Fibroblast of skin of abdomen (primary cell): ENCODE measurements at regions not wholly inside any gene's neighbourhood (a gene's known extent, or its start where the extent isn't known, plus 50 kb on each side); places are given as distances from the start of the nearest gene placed in this dataset.
"Not testable (repeated sequence)": the region's sequence is repeated elsewhere in the genome, so short reads cannot be mapped to it uniquely, and the experiment has no call there.

Experiments used
- DNase-seq: peaks from one replicate; pipeline ENCODE4 v3.0.0-alpha.2; 2013

DNA sequence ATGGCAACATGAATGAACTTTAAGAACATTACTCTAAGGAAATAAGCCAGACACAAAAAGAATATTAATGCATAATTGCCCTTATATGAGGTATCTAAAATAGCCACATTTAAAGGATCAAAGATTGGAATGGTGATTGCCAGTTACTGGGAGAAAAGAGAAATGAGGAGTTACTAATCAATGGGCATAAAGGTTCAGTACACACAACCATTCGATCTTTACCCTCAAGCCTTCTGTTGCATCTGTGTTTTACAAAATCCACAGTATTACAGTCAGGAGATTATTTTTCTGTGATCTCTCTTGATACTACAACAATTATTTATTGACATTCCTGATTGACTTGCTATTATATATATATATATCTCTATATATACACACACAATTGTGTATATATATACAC lies 310.0 kb upstream of the SLITRK5 start:
- no peak for DNase-seq

DNA sequence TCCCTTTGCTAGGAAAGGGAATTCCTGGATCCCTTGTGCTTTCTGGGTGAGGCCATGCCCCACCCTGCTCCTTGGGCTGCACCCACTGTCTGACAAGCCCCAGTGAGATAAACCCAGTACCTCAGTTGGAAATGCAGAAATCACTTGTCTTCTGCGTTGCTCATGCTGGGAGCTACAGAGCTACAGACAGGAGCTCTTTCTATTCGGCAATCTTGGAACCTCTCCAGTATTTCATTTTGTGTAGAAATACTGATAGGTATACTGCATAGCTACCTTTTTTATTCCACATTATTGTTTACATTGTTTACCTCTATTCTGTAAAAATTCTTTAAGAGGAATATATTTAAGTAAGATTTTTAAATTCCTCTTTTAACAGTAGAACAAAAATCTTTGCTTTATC lies 302.5 kb upstream of the SLITRK5 start:
- no peak for DNase-seq

DNA sequence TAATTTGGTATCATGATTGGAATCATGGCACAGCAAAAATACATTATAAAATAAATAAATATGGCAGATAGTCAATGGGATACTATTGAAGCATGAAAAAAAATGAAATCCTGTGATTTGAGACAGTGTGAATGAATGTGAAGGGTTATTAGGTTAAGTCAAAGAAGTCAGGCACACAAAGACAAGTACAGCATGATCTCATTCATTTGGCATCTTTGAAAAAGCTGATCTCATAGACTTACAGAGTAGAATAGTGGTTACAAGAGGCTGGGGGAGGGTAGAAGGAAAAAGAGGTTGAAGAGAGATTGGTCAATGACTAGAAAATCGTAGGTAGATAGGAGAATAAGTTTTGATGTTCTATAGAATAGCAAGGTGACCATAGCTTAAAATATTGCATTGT lies 295.1 kb upstream of the SLITRK5 start:
- DNase-seq: no peak

DNA sequence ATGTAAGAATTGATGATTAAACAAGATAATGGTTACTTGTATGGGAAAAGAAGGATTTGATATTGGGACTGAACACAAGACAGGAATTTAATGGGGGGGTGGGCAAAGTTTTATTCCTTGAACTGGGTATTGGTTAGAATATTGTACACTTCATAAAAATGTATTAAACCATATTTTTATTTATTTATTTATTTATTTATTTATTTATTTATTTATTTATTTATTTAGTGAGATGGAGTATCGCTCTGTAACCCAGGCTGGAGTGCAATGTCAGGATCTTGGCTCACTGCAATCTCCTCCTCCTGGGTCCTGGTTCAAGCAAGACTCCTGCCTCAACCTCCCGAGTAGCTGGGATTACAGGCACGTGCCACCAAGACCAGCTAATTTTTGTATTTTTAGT lies 287.1 kb upstream of the SLITRK5 start:
- no peak for DNase-seq

DNA sequence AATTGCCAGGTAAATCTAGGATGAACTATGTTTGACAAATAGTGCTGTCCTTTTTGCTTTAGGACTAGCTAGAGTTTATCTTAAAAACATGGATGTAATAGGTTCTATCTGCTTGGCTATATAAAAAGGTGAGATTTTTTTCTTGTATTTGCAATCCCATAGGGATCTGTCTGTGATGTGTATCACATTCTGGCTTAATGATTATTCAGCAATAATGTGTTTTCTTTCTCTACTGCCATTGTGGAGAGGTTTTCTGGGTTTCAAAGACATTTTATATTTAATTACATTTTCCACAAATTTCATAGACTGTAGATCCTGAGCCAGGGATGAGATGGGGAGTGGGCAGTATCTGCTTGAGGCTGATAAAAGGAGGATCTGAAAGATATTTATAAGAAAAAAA lies 277.8 kb upstream of the SLITRK5 start:
- DNase-seq: no peak

DNA sequence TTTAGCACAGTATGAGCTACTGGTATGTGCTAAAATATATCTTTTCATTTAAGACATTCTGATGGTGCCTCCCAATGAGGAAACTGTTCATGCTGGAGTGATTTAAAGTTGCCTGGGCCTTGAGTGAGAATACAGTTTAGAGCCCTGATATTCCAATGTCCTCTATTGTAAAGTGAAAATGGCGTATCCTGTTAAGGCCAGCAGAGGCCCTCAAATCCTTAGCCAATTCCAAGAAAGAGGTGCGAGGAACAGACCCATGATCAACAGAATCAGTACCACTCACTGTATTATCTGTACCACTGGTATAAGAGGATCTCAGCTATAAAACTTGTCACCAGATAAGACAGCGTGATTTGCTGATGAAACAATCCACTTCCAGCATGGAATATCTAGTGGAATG lies 273.1 kb upstream of the SLITRK5 start:
- DNase-seq: no peak

DNA sequence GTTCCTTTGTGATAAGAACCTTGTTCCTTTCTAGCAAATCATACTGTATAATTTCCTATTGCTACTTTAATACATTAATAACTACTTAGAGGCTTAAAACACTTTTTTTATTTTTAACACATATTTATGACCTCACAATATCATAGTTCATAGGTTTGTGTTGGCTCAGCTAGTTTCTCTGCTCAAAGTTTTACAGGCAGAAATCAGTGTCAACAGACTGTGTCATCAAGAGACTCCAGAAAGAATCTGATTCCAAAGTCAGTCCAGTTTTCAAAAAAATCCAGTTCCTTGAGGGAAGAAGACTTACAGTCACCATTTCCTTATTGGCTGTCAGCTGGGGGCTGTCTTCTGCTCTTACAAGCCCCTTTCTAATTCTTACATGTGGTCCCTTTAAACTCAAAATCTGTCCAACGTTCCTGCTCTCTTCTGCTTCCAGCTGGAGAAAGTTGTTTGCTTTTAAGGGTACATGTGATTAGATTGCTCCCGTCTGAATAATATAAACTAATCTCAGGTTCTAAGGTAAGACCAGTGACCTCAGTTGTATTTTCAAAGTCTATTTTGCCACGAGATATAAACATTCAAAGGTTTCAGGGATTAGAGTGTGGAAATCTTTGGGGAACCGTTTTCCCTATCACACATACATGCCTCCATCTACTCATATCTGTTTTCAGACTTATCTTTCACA lies 267.3 kb upstream of the SLITRK5 start:
- DNase-seq: no peak

DNA sequence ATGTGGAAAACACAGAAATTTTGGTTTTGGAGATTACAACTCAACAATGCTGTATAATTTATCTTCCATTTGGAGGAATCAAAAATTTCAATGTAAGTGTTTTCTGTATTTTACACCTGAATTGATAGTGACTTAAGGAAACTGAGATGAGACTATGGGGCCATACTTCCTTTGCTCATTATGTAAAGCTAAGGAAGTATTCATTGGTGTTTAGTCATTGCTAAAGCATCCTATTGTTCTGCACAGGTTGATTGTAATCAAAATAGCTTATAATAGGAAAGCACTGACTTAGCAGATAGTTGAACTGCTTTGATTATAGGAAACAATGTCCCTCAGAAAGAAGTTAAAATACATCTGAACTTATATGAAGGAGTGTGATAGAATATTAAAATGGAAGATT lies 244.4 kb upstream of the SLITRK5 start:
- DNase-seq: no peak

DNA sequence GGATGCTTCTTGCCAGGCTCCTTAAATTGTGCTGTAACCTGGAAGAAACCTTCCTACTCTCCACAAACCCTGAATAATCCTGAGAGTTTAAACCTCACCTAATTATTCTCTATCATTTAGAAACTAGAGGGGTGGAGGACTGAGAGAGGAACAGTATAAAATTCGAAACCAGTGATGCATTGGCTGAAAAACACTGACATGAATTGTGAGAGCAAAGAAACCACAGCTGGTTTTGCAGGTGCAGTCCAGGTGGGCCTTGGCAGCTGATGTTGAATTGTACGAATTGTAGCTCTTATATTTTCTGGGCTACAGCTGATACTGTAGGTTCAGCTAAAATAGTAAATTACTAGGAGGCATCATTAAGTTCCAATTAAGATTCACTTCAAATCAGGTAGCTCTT lies 227.0 kb upstream of the SLITRK5 start:
- no peak for DNase-seq

DNA sequence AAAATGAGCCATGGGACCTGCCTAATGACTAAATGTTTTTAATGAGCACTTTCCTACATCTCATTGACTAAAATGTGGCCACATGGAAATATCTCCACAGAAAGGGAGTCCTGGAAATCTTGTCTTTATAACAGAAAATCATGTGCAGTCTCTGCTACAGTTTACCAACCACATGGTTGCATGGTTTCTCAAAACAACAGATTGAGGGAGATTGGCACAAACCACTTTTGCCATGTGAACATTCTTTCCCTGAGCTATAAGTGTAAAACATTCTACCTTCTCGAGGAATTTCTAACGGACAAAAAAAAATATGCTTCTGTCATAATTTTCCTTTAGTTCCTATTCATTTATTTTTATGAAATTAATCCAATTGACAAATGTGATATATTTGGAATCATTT lies 218.9 kb upstream of the SLITRK5 start:
- no peak for DNase-seq

DNA sequence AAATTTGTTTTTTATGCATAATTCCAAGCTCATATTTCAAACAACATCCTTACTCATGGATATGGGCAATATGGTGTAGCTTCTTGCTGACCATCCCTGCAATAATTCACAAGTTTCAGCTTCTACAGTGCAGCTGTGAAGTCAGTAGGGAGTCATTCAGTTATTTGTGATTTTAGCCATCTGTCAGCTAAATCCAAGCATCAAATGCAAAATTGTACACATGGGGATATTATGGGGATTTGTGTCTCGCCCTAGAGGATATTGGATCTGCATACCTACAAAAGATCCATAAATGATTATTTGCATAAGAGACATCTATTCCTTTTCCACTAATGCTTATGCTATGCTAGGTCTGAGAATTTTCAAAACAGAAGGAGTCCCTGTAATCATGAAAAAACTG lies 217.9 kb upstream of the SLITRK5 start:
- no peak for DNase-seq

DNA sequence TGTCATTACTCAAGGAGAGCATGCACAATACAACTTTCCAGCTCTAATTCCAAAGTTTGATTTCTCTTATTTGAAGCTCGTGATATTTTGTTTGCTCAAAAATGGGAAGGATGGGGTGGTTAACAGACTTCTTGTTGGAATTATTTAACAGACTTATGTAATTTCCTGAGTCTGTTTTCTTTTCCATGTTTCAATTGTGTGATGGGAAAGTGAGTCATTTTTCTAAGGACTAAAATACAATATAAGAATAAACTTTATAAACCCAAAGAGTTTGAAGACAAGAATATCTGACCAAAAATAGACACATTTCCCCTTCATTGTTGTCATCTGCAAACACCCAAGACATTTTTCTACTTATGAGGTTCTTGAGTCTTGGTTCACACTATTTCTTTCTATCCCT lies 211.8 kb upstream of the SLITRK5 start:
- no peak for DNase-seq

DNA sequence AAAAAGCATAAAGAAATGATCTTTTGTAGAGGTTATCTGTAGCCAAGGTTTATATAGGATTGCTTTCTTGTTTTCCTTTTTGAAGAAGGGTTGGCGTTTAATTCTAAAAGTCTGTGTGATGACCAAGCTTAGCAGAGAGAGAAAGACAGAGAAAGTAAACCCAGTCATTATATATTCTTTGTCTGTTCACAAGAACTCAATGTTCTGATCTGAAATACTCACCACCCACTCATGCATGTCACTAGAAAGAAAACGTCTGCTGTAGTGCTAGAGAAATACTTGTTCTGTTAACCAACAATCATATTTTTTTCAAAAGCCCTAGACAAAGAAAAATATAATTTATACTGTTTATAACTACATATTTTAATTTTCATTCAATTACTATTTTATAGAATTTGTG lies 173.7 kb upstream of the SLITRK5 start:
- DNase-seq: no peak

DNA sequence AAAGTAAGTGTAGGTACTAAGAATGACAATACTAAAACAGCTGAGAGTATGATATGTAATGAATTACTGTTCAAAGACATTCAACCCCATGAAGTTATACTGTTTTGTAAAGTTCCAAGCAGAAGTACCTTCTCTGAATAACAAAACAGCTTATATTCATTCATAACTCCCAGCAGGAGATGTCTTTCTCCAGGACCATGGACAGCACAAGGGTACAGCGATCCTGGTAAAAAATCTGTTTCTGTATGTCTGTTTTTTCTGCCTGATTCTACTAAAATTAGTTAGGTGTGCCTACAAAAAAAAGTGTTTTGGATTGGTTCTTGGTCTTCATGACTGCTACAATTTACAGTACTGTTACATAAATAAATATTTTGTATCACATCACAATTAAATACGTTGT lies 172.5 kb upstream of the SLITRK5 start:
- DNase-seq: no peak

DNA sequence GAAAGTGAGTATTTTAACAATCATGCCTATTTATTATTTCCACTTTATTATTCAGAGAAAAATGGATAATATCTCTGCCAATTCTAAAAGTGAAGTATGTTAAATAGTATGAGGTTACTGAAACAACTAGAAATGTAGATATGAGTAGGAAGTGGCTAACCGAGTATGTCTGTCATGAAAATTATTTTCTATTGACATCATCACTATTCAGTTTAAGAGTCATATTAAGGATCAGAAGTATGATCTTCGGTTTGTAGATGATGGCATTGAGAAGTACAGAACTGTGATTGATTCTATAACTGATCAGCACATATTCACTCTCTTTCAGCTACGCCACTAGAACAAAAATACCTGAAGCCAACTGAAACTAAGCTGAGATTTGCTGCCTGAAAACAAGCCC lies 146.4 kb upstream of the SLITRK5 start:
- no peak for DNase-seq

DNA sequence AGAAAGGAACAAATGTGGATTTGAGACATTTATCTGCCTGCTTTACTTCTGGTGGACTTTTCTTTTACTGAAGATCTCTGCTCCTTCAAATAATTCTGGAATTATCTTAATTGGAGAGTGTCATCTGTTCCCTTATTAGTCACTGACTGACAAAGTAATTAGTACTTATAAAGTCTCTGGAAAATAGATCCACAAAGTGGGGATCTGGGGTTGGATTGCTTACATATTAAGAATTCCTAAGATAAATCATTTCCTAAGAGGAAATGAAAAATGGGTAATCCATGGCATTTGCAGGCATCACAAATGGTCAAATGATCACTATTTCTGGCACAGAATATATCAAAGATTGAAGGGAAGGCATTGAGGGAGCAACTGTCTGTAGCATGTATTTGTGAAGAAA lies 137.4 kb upstream of the SLITRK5 start:
- no peak for DNase-seq

DNA sequence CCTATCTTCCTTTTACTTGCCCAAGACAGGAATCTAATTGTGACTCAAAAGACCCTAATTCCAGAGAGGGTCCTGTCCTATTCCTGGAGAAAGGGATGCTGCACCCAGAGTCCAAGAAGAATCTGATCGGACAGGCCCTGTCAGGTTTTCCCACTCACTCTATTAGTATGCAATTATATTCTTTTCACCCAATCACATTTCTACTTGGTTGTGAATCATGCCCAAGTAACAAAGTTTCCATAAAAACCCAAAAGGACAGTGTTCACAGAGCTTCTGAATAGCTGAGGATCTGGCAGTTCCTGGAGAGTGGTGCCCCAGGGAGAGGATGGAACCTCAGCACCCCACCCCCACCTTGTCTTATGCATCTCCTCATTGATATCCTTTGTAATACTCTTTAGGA lies 135.3 kb upstream of the SLITRK5 start:
- DNase-seq: no peak

DNA sequence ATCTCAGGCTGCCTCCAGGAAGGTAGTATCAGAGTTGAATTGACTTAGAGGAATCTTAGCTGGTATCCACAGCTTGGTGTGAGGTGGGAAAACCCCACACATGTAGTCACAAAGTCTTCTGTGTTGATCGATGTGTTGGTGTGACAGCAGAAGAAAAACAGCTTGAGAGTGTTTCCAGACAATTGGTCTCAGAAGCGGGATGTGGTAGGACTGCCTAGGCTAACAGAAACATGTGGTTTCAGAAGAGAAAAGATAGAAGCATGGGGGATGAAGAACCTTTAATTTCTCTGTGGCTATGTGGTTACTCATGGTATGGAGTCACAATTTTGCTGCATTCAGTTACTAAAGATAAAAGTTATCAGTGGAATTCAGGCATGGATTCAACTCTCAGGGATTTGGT lies 134.7 kb upstream of the SLITRK5 start:
- DNase-seq: no peak

DNA sequence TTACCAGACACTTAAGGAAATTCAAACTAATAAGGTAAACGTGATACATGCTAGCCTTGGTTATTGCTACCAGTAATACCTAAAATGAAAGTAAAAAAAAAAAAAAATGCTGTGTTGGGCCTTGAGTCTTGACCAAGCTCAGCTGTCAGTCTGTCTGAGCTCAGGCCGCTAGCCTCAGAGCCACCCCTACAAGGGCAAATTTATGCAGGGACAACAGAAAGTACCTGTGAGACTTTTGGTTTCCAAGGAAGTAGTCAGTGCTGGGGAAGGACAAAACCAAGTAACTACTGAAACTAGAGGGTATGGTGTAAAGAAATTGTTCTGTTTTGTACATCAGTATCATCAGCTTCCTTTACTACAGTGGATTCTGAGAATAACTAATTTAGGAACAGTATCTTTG lies 134.3 kb upstream of the SLITRK5 start:
- no peak for DNase-seq

DNA sequence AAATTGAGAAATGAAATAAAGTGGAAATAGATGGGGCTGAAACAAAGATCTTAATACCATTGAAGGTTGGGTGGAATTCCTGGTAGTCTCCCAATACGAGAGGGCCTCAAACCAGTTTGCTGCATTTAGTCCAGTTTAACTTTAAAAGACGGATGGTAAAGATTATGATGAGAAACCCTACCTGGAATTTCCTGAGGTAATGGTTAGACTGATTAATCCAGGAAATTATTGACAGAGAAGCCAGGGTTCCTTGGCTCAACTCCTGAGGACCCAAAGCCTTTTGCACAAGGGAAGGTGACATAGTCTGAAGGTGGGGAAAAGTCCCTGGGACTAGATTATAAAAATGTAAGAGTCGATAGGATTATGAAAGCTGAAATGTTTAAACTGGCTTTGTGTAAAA lies 133.2 kb upstream of the SLITRK5 start:
- no peak for DNase-seq

DNA sequence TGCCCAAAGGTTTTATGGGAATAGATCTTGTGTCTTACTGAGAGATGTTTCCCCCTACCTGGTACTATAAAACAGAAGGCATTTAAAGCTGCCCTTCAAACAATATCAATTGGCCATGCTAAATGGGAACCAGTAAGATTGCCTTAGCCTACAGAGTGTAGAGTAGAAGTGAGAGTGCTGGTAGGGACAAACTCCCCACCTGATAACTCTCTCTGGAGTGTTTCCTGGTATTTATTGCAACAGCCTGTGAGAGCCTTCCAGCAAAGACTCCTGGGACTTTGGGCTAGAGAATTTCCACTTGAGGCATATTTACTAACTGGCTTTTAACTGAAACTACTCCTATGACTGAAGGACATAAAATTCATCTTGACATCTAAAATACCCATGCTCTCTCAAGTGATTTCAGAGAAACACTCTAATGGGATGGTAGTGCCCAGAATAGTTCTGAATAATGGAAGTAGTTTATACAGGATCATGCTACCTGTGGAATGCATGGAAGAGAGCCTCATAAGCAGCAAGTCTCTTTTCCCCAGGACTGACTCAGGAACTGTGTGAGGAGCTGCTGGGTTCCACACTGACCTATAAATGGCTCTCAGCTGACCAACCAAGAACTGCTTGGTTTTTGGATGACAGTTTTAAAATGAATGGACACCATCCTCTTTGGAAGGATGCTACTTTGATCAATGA lies 132.7 kb upstream of the SLITRK5 start:
- no peak for DNase-seq

DNA sequence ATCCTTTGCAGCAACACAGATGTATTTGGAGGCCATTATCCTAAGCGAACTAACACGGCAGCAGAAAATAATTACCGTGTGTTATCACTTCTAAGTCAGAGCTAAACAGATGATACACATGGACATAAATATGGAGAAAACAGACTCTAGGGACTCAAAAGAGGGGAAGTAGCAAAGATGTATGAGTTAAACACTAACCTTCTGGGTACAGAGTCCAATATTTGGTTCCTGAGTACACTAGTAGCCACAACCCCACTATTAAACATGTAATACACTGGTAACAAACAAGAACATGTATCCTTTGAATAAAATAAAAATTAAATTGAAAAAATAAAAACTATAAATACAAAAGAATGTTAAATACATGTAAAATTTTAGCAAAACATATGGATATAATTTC lies 118.0 kb upstream of the SLITRK5 start:
- no peak for DNase-seq

DNA sequence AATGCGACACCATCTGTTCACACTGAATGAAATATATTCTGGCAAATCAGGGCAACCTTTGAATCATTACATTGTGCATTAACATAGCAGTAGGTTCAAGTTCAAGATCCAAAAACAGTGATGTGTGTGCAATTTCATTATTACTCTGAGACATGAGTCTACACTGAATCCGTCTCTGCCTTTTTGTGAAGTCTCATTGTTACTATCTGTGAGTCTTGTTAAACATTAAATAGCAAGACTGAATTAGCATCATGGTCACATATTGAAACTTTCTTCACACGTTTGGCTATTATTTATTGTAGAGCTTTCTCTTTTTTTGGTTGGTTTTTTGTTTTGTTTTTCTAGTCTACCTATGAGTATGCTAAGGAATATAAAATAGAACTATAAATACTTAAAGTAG lies 117.1 kb upstream of the SLITRK5 start:
- no peak for DNase-seq

DNA sequence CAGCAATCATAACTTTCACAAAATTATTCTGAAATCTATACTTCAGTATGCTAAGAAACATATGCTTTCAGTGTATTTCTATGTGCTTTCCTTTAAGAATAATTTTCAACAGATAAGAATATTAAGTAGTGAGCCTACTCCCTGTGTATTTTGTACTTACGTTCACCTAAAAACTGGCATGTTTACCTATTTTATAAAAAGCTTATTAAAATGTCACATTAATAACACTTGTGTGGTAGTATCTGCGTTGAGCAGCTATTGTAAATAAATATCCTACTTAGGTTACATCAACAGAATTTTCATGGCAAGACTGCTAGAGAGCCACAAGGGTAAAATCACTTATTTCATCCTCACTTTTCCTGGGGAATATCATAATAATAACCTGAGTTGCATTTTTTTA lies 113.4 kb upstream of the SLITRK5 start:
- DNase-seq: no peak

DNA sequence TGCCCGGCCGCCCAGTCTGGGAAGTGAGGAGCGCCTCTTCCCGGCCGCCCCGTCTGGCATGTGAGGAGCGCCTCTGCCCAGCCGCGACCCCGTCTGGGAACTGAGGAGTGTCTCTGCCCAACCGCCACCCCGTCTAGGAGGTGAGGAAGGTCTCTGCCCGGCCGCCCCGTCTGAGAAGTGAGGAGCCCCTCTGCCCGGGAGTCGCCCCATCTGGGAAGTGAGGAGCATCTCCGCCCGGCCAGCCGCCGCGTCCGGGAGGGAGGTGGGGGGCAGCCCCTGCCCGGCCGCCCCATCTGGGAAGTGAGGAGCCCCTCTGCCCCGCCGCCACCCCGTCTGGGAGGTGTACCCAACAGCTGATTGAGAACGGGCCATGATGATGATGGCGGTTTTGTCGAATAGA lies 109.6 kb upstream of the SLITRK5 start:
- DNase-seq: not testable (repeated sequence)
